Activated CD4-positive, alpha-beta T cell treated with anti-CD3 and anti-CD28 coated beads, Interleukin-2, amount 10 ng/mL, durations not matched to agents 7 days and 5 days (primary cell): ENCODE measurements at regions not wholly inside any gene's neighbourhood (a gene's known extent, or its start where the extent isn't known, plus 50 kb on each side); places are given as distances from the start of the nearest gene placed in this dataset.

Source experiments
- CTCF ChIA-PET: fragments of 350-600 bp; sonication (Branson Sonifier 250); formaldehyde crosslinking; loops from one replicate; lab custom pipeline; 2021; ENCODE audit warnings: antibody characterized with exemption; lab: Charles Lee
- POLR2A ChIA-PET: fragments of 350-600 bp; sonication (Branson Sonifier 250); formaldehyde crosslinking; loops from one replicate; lab custom pipeline; 2021; ENCODE audit warnings: antibody characterized with exemption; lab: Charles Lee
- DNase-seq: peaks from one replicate; pipeline ENCODE4 v3.0.0-alpha.2; 2020
- H3K27ac Mint-ChIP-seq: one replicate; pipeline ENCODE4 v1.8.0; 2021; ENCODE audit warnings: mild to moderate bottlenecking, moderate library complexity, mixed read lengths
- H3K27me3 Mint-ChIP-seq: one replicate; pipeline ENCODE4 v1.8.0; 2021; ENCODE audit warnings: mixed read lengths
- H3K36me3 Mint-ChIP-seq: one replicate; pipeline ENCODE4 v1.8.0; 2021; ENCODE audit warnings: low read depth, mixed read lengths
- H3K4me1 Mint-ChIP-seq: one replicate; pipeline ENCODE4 v1.8.0; 2021; ENCODE audit warnings: mixed read lengths
- H3K4me3 Mint-ChIP-seq: one replicate; pipeline ENCODE4 v1.8.0; 2021; ENCODE audit warnings: mild to moderate bottlenecking, moderate library complexity, mixed read lengths
- H3K9me3 Mint-ChIP-seq: one replicate; pipeline ENCODE4 v1.8.0; 2021; ENCODE audit warnings: mixed read lengths

GRCh38 chr1:73604211-73604610, 593.8 kb downstream of the LRRIQ3 start:
- no peaks in the 10 kb centered on the region for H3K36me3 Mint-ChIP-seq
- peaks cover 9% of the 10 kb centered on the region for H3K9me3 Mint-ChIP-seq
- H3K4me3 Mint-ChIP-seq = no peak overlapping the region
- H3K27ac Mint-ChIP-seq = no peak overlapping the region
- no peaks in the 10 kb centered on the region for H3K27me3 Mint-ChIP-seq
- no peaks in the 10 kb centered on the region for H3K4me1 Mint-ChIP-seq
- POLR2A ChIA-PET = no interaction called here
- CTCF ChIA-PET = no interaction called here
- DNase-seq = no peak

- H3K4me1 Mint-ChIP-seq = no peaks in the 10 kb centered on the region
- POLR2A ChIA-PET = no interaction called here
- no peak for DNase-seq
- H3K27ac Mint-ChIP-seq = no peak overlapping the region
- no peak overlapping the region for H3K4me3 Mint-ChIP-seq
- H3K9me3 Mint-ChIP-seq = peaks cover 8% of the 10 kb centered on the region
- H3K36me3 Mint-ChIP-seq = no peaks in the 10 kb centered on the region
- CTCF ChIA-PET = no interaction called here
- no peaks in the 10 kb centered on the region for H3K27me3 Mint-ChIP-seq
Measured at GRCh38 chr1:73593804-73594203, 604.2 kb downstream of the LRRIQ3 start.

- Mint-ChIP-seq H3K4me3 (no peak overlapping the region), H3K9me3 (peaks cover 10% of the 10 kb centered on the region), H3K4me1 (no peaks in the 10 kb centered on the region), H3K36me3 (no peaks in the 10 kb centered on the region), H3K27me3 (no peaks in the 10 kb centered on the region), H3K27ac (no peak overlapping the region)
- DNase-seq = no peak
- POLR2A ChIA-PET = no interaction called here
- CTCF ChIA-PET = no interaction called here
Measured at GRCh38 chr1:73593364-73593763, 604.6 kb downstream of the LRRIQ3 start.

GRCh38 chr1:73587080-73587479, 610.9 kb downstream of the LRRIQ3 start:
- Mint-ChIP-seq H3K4me1 (no peaks in the 10 kb centered on the region), H3K4me3 (no peak overlapping the region), H3K27me3 (no peaks in the 10 kb centered on the region), H3K27ac (no peak overlapping the region), H3K9me3 (peaks cover 9% of the 10 kb centered on the region), H3K36me3 (no peaks in the 10 kb centered on the region)
- ChIA-PET CTCF (no interaction called here), POLR2A (no interaction called here)
- no peak for DNase-seq

GRCh38 chr1:73577206-73577605, 620.8 kb downstream of the LRRIQ3 start:
- ChIA-PET CTCF (no interaction called here), POLR2A (no interaction called here)
- DNase-seq = no peak
- no peaks in the 10 kb centered on the region for H3K4me1 Mint-ChIP-seq
- no peaks in the 10 kb centered on the region for H3K27me3 Mint-ChIP-seq
- H3K9me3 Mint-ChIP-seq = peaks cover 1% of the 10 kb centered on the region
- no peak overlapping the region for H3K27ac Mint-ChIP-seq
- no peak overlapping the region for H3K4me3 Mint-ChIP-seq
- H3K36me3 Mint-ChIP-seq = no peaks in the 10 kb centered on the region

GRCh38 chr1:73576083-73576482, 621.9 kb downstream of the LRRIQ3 start:
- Mint-ChIP-seq H3K9me3 (peaks cover 1% of the 10 kb centered on the region), H3K4me3 (no peak overlapping the region), H3K36me3 (no peaks in the 10 kb centered on the region), H3K4me1 (no peaks in the 10 kb centered on the region), H3K27me3 (no peaks in the 10 kb centered on the region), H3K27ac (no peak overlapping the region)
- CTCF ChIA-PET = interaction anchor here (0.6 kb wide), 1 partner anchor 394 kb away, joined by 3 read pairs; no protein-coding TSS in a partner anchor
- POLR2A ChIA-PET = no interaction called here
- no peak for DNase-seq

- peaks cover 2% of the 10 kb centered on the region for H3K9me3 Mint-ChIP-seq
- H3K4me3 Mint-ChIP-seq = no peak overlapping the region
- H3K4me1 Mint-ChIP-seq = no peaks in the 10 kb centered on the region
- DNase-seq = no peak
- no peaks in the 10 kb centered on the region for H3K27me3 Mint-ChIP-seq
- POLR2A ChIA-PET = no interaction called here
- CTCF ChIA-PET = no interaction called here
- H3K27ac Mint-ChIP-seq = no peak overlapping the region
- H3K36me3 Mint-ChIP-seq = no peaks in the 10 kb centered on the region
Measured at GRCh38 chr1:73564294-73564693, 633.7 kb downstream of the LRRIQ3 start.

GRCh38 chr1:73556270-73556669, 641.7 kb downstream of the LRRIQ3 start:
- H3K9me3 Mint-ChIP-seq = peaks cover 3% of the 10 kb centered on the region
- no peaks in the 10 kb centered on the region for H3K4me1 Mint-ChIP-seq
- no peak overlapping the region for H3K27ac Mint-ChIP-seq
- no peaks in the 10 kb centered on the region for H3K36me3 Mint-ChIP-seq
- ChIA-PET CTCF (no interaction called here), POLR2A (no interaction called here)
- no peak overlapping the region for H3K4me3 Mint-ChIP-seq
- no peak for DNase-seq
- no peaks in the 10 kb centered on the region for H3K27me3 Mint-ChIP-seq

- H3K27ac Mint-ChIP-seq = no peak overlapping the region
- DNase-seq = no peak
- ChIA-PET CTCF (no interaction called here), POLR2A (no interaction called here)
- H3K27me3 Mint-ChIP-seq = no peaks in the 10 kb centered on the region
- peaks cover 18% of the 10 kb centered on the region for H3K9me3 Mint-ChIP-seq
- no peaks in the 10 kb centered on the region for H3K36me3 Mint-ChIP-seq
- no peaks in the 10 kb centered on the region for H3K4me1 Mint-ChIP-seq
- H3K4me3 Mint-ChIP-seq = no peak overlapping the region
Measured at GRCh38 chr1:73537400-73537799, 660.6 kb downstream of the LRRIQ3 start.

- CTCF ChIA-PET = no interaction called here
- Mint-ChIP-seq H3K4me3 (no peak overlapping the region), H3K27me3 (no peaks in the 10 kb centered on the region), H3K9me3 (no peaks in the 10 kb centered on the region), H3K4me1 (no peaks in the 10 kb centered on the region), H3K36me3 (no peaks in the 10 kb centered on the region), H3K27ac (no peak overlapping the region)
- no peak for DNase-seq
- POLR2A ChIA-PET = no interaction called here
Measured at GRCh38 chr1:73517603-73518191, 680.3 kb downstream of the LRRIQ3 start.

GRCh38 chr1:73516451-73516850, 681.5 kb downstream of the LRRIQ3 start:
- H3K27ac Mint-ChIP-seq = no peak overlapping the region
- H3K36me3 Mint-ChIP-seq = no peaks in the 10 kb centered on the region
- CTCF ChIA-PET = no interaction called here
- no peak overlapping the region for H3K4me3 Mint-ChIP-seq
- no peak for DNase-seq
- no peaks in the 10 kb centered on the region for H3K9me3 Mint-ChIP-seq
- POLR2A ChIA-PET = no interaction called here
- H3K4me1 Mint-ChIP-seq = no peaks in the 10 kb centered on the region
- no peaks in the 10 kb centered on the region for H3K27me3 Mint-ChIP-seq

- POLR2A ChIA-PET = no interaction called here
- no peaks in the 10 kb centered on the region for H3K27me3 Mint-ChIP-seq
- H3K36me3 Mint-ChIP-seq = no peaks in the 10 kb centered on the region
- H3K4me3 Mint-ChIP-seq = no peak overlapping the region
- no peaks in the 10 kb centered on the region for H3K4me1 Mint-ChIP-seq
- DNase-seq = no peak
- H3K9me3 Mint-ChIP-seq = no peaks in the 10 kb centered on the region
- CTCF ChIA-PET = no interaction called here
- H3K27ac Mint-ChIP-seq = no peak overlapping the region
Measured at GRCh38 chr1:73511038-73511437, 686.9 kb downstream of the LRRIQ3 start.

GRCh38 chr1:73500154-73500553, 697.8 kb downstream of the LRRIQ3 start:
- no peaks in the 10 kb centered on the region for H3K27me3 Mint-ChIP-seq
- CTCF ChIA-PET = no interaction called here
- POLR2A ChIA-PET = no interaction called here
- peaks cover 2% of the 10 kb centered on the region for H3K9me3 Mint-ChIP-seq
- H3K36me3 Mint-ChIP-seq = no peaks in the 10 kb centered on the region
- no peak for DNase-seq
- H3K4me3 Mint-ChIP-seq = no peak overlapping the region
- no peak overlapping the region for H3K27ac Mint-ChIP-seq
- H3K4me1 Mint-ChIP-seq = no peaks in the 10 kb centered on the region

- POLR2A ChIA-PET = no interaction called here
- no peak overlapping the region for H3K4me3 Mint-ChIP-seq
Measured at GRCh38 chr1:73499671-73500070, 698.3 kb downstream of the LRRIQ3 start.

More at GRCh38 chr1:73499671-73500070, 698.3 kb downstream of the LRRIQ3 start:
- Mint-ChIP-seq H3K9me3 (peaks cover 2% of the 10 kb centered on the region), H3K36me3 (no peaks in the 10 kb centered on the region), H3K4me1 (no peaks in the 10 kb centered on the region), H3K27ac (no peak overlapping the region), H3K27me3 (no peaks in the 10 kb centered on the region)
- no peak for DNase-seq
- CTCF ChIA-PET = no interaction called here
